Brain microvascular endothelial cell (primary cell): ENCODE measurements at regions not wholly inside any gene's neighbourhood (a gene's known extent, or its start where the extent isn't known, plus 50 kb on each side); places are given as distances from the start of the nearest gene placed in this dataset.
"Not testable (repeated sequence)": the region's sequence is repeated elsewhere in the genome, so short reads cannot be mapped to it uniquely, and the experiment has no call there.

Experiments used
- DNase-seq: peaks from one replicate; pipeline ENCODE4 v3.0.0-alpha.2; 2020
- H3K27ac ChIP-seq: fragments of 250-450 bp; sonication (Bioruptor Pico); 2 replicates; pipeline ENCODE4 v1.5.1; 2020; ENCODE audit warnings: mild to moderate bottlenecking, moderate library complexity
- H3K27me3 ChIP-seq: fragments of 250-450 bp; sonication (Bioruptor Pico); replicated peaks from 2 replicates; pipeline ENCODE4 v1.5.1; 2020; ENCODE audit warnings: mild to moderate bottlenecking
- H3K36me3 ChIP-seq: fragments of 250-450 bp; sonication (Bioruptor Pico); replicated peaks from 2 replicates; pipeline ENCODE4 v1.5.1; 2020; ENCODE audit warnings: mild to moderate bottlenecking
- H3K4me3 ChIP-seq: 2 replicates; pipeline ENCODE4 v1.5.1; 2011; ENCODE audit warnings: low read depth, mild to moderate bottlenecking, control low read depth, low read length, moderate library complexity
- CTCF ChIP-seq: IDR thresholded peaks from 2 replicates; pipeline ENCODE4 v1.5.1; 2011; ENCODE audit warnings: low read depth, mild to moderate bottlenecking, moderate library complexity, low read length, control low read depth, inconsistent platforms; ENCODE audit errors: missing control alignments
- in situ Hi-C: cut with HindIII; loops from 2 replicates; pipeline ENCODE4 v1.10.0; 2017; ENCODE audit warnings: low sequenced_read_pairs, low pct_ligation_motif_present

GRCh38 chr3:103271575-103271974 lies 836.8 kb downstream of the ZPLD1 start:
- H3K4me3 ChIP-seq, result no peak overlapping the region
- no peak overlapping the region for H3K27ac ChIP-seq
- no peak for TF ChIP-seq CTCF
- in situ Hi-C loops, result no loop called here
- no peak for DNase-seq
- H3K27me3 ChIP-seq, result no peaks in the 10 kb centered on the region
- H3K36me3 ChIP-seq, result no peaks in the 10 kb centered on the region

- in situ Hi-C loops, result no loop called here
- Histone ChIP-seq H3K27ac (no peak overlapping the region), H3K4me3 (no peak overlapping the region), H3K36me3 (no peaks in the 10 kb centered on the region), H3K27me3 (no peaks in the 10 kb centered on the region)
- peak; percentile 2 for DNase-seq
- TF ChIP-seq CTCF, result peak; percentile 34
Observed at GRCh38 chr3:103295974-103296570, 861.3 kb downstream of the ZPLD1 start.

GRCh38 chr3:103297502-103297901 lies 862.7 kb downstream of the ZPLD1 start:
- DNase-seq, H3K27me3 ChIP-seq, in situ Hi-C loops, H3K36me3 ChIP-seq, H3K4me3 ChIP-seq, H3K27ac ChIP-seq: not testable (repeated sequence)

DNA sequence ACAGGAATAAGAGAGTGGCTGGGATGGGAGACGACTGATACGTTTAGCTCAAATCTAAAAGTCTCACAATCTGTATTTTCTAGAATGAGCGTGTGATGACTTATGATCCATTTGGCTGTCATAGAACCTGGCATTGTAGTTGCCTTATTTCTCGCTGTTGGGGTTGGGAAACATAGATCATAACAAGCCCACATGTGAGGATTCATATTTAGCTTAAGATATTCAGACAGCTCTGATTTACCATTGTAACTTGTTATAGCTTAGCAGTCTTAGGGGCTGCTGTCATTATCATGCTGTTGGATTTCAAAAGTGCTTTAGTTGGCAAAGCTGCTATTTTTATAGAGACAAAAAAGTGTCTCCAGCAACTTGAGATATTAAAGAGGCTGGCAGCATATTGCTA lies 871.3 kb downstream of the ZPLD1 start:
- DNase-seq, result no peak
- no peak overlapping the region for H3K4me3 ChIP-seq
- H3K27ac ChIP-seq, result no peak overlapping the region
- no peaks in the 10 kb centered on the region for H3K27me3 ChIP-seq
- no peaks in the 10 kb centered on the region for H3K36me3 ChIP-seq
- in situ Hi-C loops, result no loop called here
- no peak for TF ChIP-seq CTCF

DNA sequence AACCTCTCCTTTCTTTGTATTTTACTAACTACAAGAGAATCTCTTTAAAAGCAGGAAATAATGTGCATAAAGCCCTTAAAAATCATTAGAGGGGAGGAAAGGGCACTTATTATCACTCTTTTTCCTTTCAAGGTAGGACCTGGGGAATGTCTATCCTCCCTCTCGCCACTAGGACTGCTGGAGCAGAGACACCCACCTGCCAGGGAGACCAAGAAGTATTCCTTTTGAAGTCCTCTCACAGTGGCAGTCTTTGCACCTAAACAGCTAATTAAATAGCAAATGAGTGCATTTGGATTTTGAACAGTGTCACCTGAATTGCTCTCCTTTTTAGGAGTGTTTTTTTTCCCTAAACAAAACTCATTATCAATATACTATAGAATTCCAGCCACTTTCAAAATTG lies 874.1 kb downstream of the ZPLD1 start:
- H3K27me3 ChIP-seq, result no peaks in the 10 kb centered on the region
- in situ Hi-C loops, result no loop called here
- no peaks in the 10 kb centered on the region for H3K36me3 ChIP-seq
- no peak overlapping the region for H3K4me3 ChIP-seq
- TF ChIP-seq CTCF, result peak; percentile 47
- no peak for DNase-seq
- H3K27ac ChIP-seq, result no peak overlapping the region

GRCh38 chr3:103319912-103320311 lies 885.1 kb downstream of the ZPLD1 start:
- Histone ChIP-seq H3K4me3 (no peak overlapping the region), H3K36me3 (no peaks in the 10 kb centered on the region), H3K27ac (no peak overlapping the region), H3K27me3 (no peaks in the 10 kb centered on the region)
- no peak for TF ChIP-seq CTCF
- in situ Hi-C loops, result no loop called here
- peak; percentile 1 for DNase-seq
